ENCODE measurements at regions not wholly inside any gene's neighbourhood (a gene's known extent, or its start where the extent isn't known, plus 50 kb on each side); places are given as distances from the start of the nearest gene placed in this dataset.

- no peak overlapping the region for H3K27ac ChIP-seq (ENCODE audit: low read depth, low read length)
- no peaks in the 10 kb centered on the region for H3K36me3 ChIP-seq (ENCODE audit: control insufficient read depth, insufficient read depth, low read length)
Measured at GRCh38 chr6:148235446-148235845, 107.2 kb upstream of the SASH1 start.

GRCh38 chr6:148238713-148239112, 103.9 kb upstream of the SASH1 start:
- H3K18ac ChIP-seq (ENCODE audit: low read length), result no peak overlapping the region
- no peak overlapping the region for H3K27ac ChIP-seq (ENCODE audit: low read depth, low read length)
- peaks cover 2% of the 10 kb centered on the region for H3K4me1 ChIP-seq (ENCODE audit: control insufficient read depth, low read depth, low read length)
- H3K9ac ChIP-seq (ENCODE audit: low read length), result no peak overlapping the region
- no peaks in the 10 kb centered on the region for H3K79me1 ChIP-seq (ENCODE audit: low read length)
- H2BK5ac ChIP-seq (ENCODE audit: low read length), result no peak overlapping the region
- no peak for DNase-seq
- H3K4me3 ChIP-seq (ENCODE audit: low read length), result no peak overlapping the region
- H3K4ac ChIP-seq (ENCODE audit: low read depth, low read length), result no peak overlapping the region
- no peaks in the 10 kb centered on the region for H3K79me2 ChIP-seq (ENCODE audit: control insufficient read depth, insufficient read depth, low read length)
- no peak overlapping the region for H3K23ac ChIP-seq (ENCODE audit: low read length)
- H2BK120ac ChIP-seq (ENCODE audit: low read depth, low read length), result no peak overlapping the region
- no peak overlapping the region for H4K8ac ChIP-seq (ENCODE audit: low read depth, low read length)
- H2AK5ac ChIP-seq (ENCODE audit: low read length), result no peak overlapping the region
- no peak overlapping the region for H2BK15ac ChIP-seq (replicated peaks; ENCODE audit: low read depth)
- H3K36me3 ChIP-seq (ENCODE audit: control insufficient read depth, insufficient read depth, low read length), result no peaks in the 10 kb centered on the region
- H4K5ac ChIP-seq (ENCODE audit: low read length), result no peak overlapping the region
- no peak overlapping the region for H3K56ac ChIP-seq (ENCODE audit: low read length)
- no peaks in the 10 kb centered on the region for H3K27me3 ChIP-seq (ENCODE audit: insufficient read depth, low read length, poor library complexity)
- H3K4me2 ChIP-seq (ENCODE audit: low read length), result no peak overlapping the region
- WGBS (ENCODE audit: extremely low coverage, insufficient coverage, low lambda C conversion rate), result no CpG with 5 or more reads among the region's 7 CpGs

More at GRCh38 chr6:148235446-148235845, 107.2 kb upstream of the SASH1 start:
- H2BK5ac ChIP-seq (ENCODE audit: low read length), result no peak overlapping the region
- H3K56ac ChIP-seq (ENCODE audit: low read length), result no peak overlapping the region
- no peak overlapping the region for H4K8ac ChIP-seq (ENCODE audit: low read depth, low read length)
- no peak overlapping the region for H3K4me2 ChIP-seq (ENCODE audit: low read length)
- no peak overlapping the region for H3K4ac ChIP-seq (ENCODE audit: low read depth, low read length)
- no peak overlapping the region for H2BK120ac ChIP-seq (ENCODE audit: low read depth, low read length)
- no peaks in the 10 kb centered on the region for H3K4me1 ChIP-seq (ENCODE audit: control insufficient read depth, low read depth, low read length)
- whole genome bisulfite sequencing (ENCODE audit: extremely low coverage, insufficient coverage, low lambda C conversion rate), result no CpG with 5 or more reads among the region's 3 CpGs
- no peak overlapping the region for H4K5ac ChIP-seq (ENCODE audit: low read length)
- H2AK5ac ChIP-seq (ENCODE audit: low read length), result no peak overlapping the region
- H3K9ac ChIP-seq (ENCODE audit: low read length), result no peak overlapping the region
- H3K79me1 ChIP-seq (ENCODE audit: low read length), result no peaks in the 10 kb centered on the region
- H3K18ac ChIP-seq (ENCODE audit: low read length), result no peak overlapping the region
- no peak overlapping the region for H3K4me3 ChIP-seq (ENCODE audit: low read length)
- no peak overlapping the region for H3K23ac ChIP-seq (ENCODE audit: low read length)
- DNase-seq, result no peak
- no peaks in the 10 kb centered on the region for H3K27me3 ChIP-seq (ENCODE audit: insufficient read depth, low read length, poor library complexity)
- no peaks in the 10 kb centered on the region for H3K79me2 ChIP-seq (ENCODE audit: control insufficient read depth, insufficient read depth, low read length)
- no peak overlapping the region for H2BK15ac ChIP-seq (replicated peaks; ENCODE audit: low read depth)

GRCh38 chr6:148239215-148239614, 103.4 kb upstream of the SASH1 start:
- Histone ChIP-seq H2BK15ac (replicated peaks; ENCODE audit: low read depth) (no peak overlapping the region), H3K23ac (ENCODE audit: low read length) (no peak overlapping the region), H3K4ac (ENCODE audit: low read depth, low read length) (no peak overlapping the region), H2BK120ac (ENCODE audit: low read depth, low read length) (no peak overlapping the region), H3K79me2 (ENCODE audit: control insufficient read depth, insufficient read depth, low read length) (no peaks in the 10 kb centered on the region), H3K4me2 (ENCODE audit: low read length) (no peak overlapping the region), H3K9ac (ENCODE audit: low read length) (no peak overlapping the region), H3K27me3 (ENCODE audit: insufficient read depth, low read length, poor library complexity) (no peaks in the 10 kb centered on the region), H3K18ac (ENCODE audit: low read length) (no peak overlapping the region), H3K4me1 (ENCODE audit: control insufficient read depth, low read depth, low read length) (peaks cover 2% of the 10 kb centered on the region), H3K36me3 (ENCODE audit: control insufficient read depth, insufficient read depth, low read length) (no peaks in the 10 kb centered on the region), H2BK5ac (ENCODE audit: low read length) (no peak overlapping the region), H2AK5ac (ENCODE audit: low read length) (no peak overlapping the region), H4K8ac (ENCODE audit: low read depth, low read length) (no peak overlapping the region), H3K27ac (ENCODE audit: low read depth, low read length) (no peak overlapping the region), H3K79me1 (ENCODE audit: low read length) (no peaks in the 10 kb centered on the region), H3K56ac (ENCODE audit: low read length) (no peak overlapping the region), H4K5ac (ENCODE audit: low read length) (no peak overlapping the region), H3K4me3 (ENCODE audit: low read length) (no peak overlapping the region)
- no peak for DNase-seq
- WGBS (ENCODE audit: extremely low coverage, insufficient coverage, low lambda C conversion rate), result no CpG with 5 or more reads among the region's 5 CpGs

GRCh38 chr6:148239801-148240460, 102.7 kb upstream of the SASH1 start:
- no peak overlapping the region for H3K27ac ChIP-seq (ENCODE audit: low read depth, low read length)
- no peak for DNase-seq
- H2BK5ac ChIP-seq (ENCODE audit: low read length), result no peak overlapping the region
- H4K5ac ChIP-seq (ENCODE audit: low read length), result no peak overlapping the region
- peaks cover 2% of the 10 kb centered on the region for H3K4me1 ChIP-seq (ENCODE audit: control insufficient read depth, low read depth, low read length)
- no peak overlapping the region for H4K8ac ChIP-seq (ENCODE audit: low read depth, low read length)
- H3K79me1 ChIP-seq (ENCODE audit: low read length), result no peaks in the 10 kb centered on the region
- H3K9ac ChIP-seq (ENCODE audit: low read length), result no peak overlapping the region
- H3K18ac ChIP-seq (ENCODE audit: low read length), result no peak overlapping the region
- H3K27me3 ChIP-seq (ENCODE audit: insufficient read depth, low read length, poor library complexity), result no peaks in the 10 kb centered on the region
- H3K23ac ChIP-seq (ENCODE audit: low read length), result no peak overlapping the region
- H3K36me3 ChIP-seq (ENCODE audit: control insufficient read depth, insufficient read depth, low read length), result no peaks in the 10 kb centered on the region
- no peak overlapping the region for H2BK120ac ChIP-seq (ENCODE audit: low read depth, low read length)
- H3K4me3 ChIP-seq (ENCODE audit: low read length), result no peak overlapping the region
- H3K4me2 ChIP-seq (ENCODE audit: low read length), result no peak overlapping the region
- no peak overlapping the region for H2AK5ac ChIP-seq (ENCODE audit: low read length)
- WGBS (ENCODE audit: extremely low coverage, insufficient coverage, low lambda C conversion rate), result no CpG with 5 or more reads among the region's 6 CpGs
- H3K79me2 ChIP-seq (ENCODE audit: control insufficient read depth, insufficient read depth, low read length), result no peaks in the 10 kb centered on the region
- no peak overlapping the region for H2BK15ac ChIP-seq (replicated peaks; ENCODE audit: low read depth)
- no peak overlapping the region for H3K56ac ChIP-seq (ENCODE audit: low read length)
- H3K4ac ChIP-seq (ENCODE audit: low read depth, low read length), result no peak overlapping the region

GRCh38 chr6:148240461-148240840, 102.2 kb upstream of the SASH1 start:
- Histone ChIP-seq H3K18ac (ENCODE audit: low read length) (no peak overlapping the region), H3K79me2 (ENCODE audit: control insufficient read depth, insufficient read depth, low read length) (no peaks in the 10 kb centered on the region), H4K8ac (ENCODE audit: low read depth, low read length) (no peak overlapping the region), H3K9ac (ENCODE audit: low read length) (no peak overlapping the region), H3K27me3 (ENCODE audit: insufficient read depth, low read length, poor library complexity) (no peaks in the 10 kb centered on the region), H3K27ac (ENCODE audit: low read depth, low read length) (no peak overlapping the region), H3K23ac (ENCODE audit: low read length) (no peak overlapping the region), H3K4me1 (ENCODE audit: control insufficient read depth, low read depth, low read length) (peaks cover 2% of the 10 kb centered on the region), H2BK5ac (ENCODE audit: low read length) (no peak overlapping the region), H3K36me3 (ENCODE audit: control insufficient read depth, insufficient read depth, low read length) (no peaks in the 10 kb centered on the region), H3K4me3 (ENCODE audit: low read length) (no peak overlapping the region), H3K79me1 (ENCODE audit: low read length) (no peaks in the 10 kb centered on the region), H3K56ac (ENCODE audit: low read length) (no peak overlapping the region), H2BK120ac (ENCODE audit: low read depth, low read length) (no peak overlapping the region), H3K4me2 (ENCODE audit: low read length) (no peak overlapping the region), H4K5ac (ENCODE audit: low read length) (no peak overlapping the region), H2BK15ac (replicated peaks; ENCODE audit: low read depth) (no peak overlapping the region), H2AK5ac (ENCODE audit: low read length) (no peak overlapping the region), H3K4ac (ENCODE audit: low read depth, low read length) (no peak overlapping the region)
- DNase-seq, result no peak
- no CpG with 5 or more reads among the region's 6 CpGs for WGBS (ENCODE audit: extremely low coverage, insufficient coverage, low lambda C conversion rate)

GRCh38 chr6:148240861-148241477, 101.7 kb upstream of the SASH1 start:
- Histone ChIP-seq H3K56ac (ENCODE audit: low read length) (no peak overlapping the region), H3K36me3 (ENCODE audit: control insufficient read depth, insufficient read depth, low read length) (no peaks in the 10 kb centered on the region), H2BK15ac (replicated peaks; ENCODE audit: low read depth) (no peak overlapping the region), H3K79me1 (ENCODE audit: low read length) (no peaks in the 10 kb centered on the region), H3K27me3 (ENCODE audit: insufficient read depth, low read length, poor library complexity) (no peaks in the 10 kb centered on the region), H3K4me2 (ENCODE audit: low read length) (no peak overlapping the region), H2BK120ac (ENCODE audit: low read depth, low read length) (no peak overlapping the region), H3K9ac (ENCODE audit: low read length) (no peak overlapping the region), H4K5ac (ENCODE audit: low read length) (no peak overlapping the region), H3K4me1 (ENCODE audit: control insufficient read depth, low read depth, low read length) (peaks cover 2% of the 10 kb centered on the region), H4K8ac (ENCODE audit: low read depth, low read length) (no peak overlapping the region), H3K79me2 (ENCODE audit: control insufficient read depth, insufficient read depth, low read length) (no peaks in the 10 kb centered on the region), H2BK5ac (ENCODE audit: low read length) (no peak overlapping the region), H2AK5ac (ENCODE audit: low read length) (no peak overlapping the region), H3K4ac (ENCODE audit: low read depth, low read length) (no peak overlapping the region), H3K4me3 (ENCODE audit: low read length) (no peak overlapping the region), H3K23ac (ENCODE audit: low read length) (no peak overlapping the region), H3K27ac (ENCODE audit: low read depth, low read length) (no peak overlapping the region), H3K18ac (ENCODE audit: low read length) (no peak overlapping the region)
- WGBS (ENCODE audit: extremely low coverage, insufficient coverage, low lambda C conversion rate), result no CpG with 5 or more reads among the region's 3 CpGs
- no peak for DNase-seq
